PC-9 (cell line): ENCODE measurements at regions not wholly inside any gene's neighbourhood (a gene's known extent, or its start where the extent isn't known, plus 50 kb on each side); places are given as distances from the start of the nearest gene placed in this dataset.

Experiments
- BruUV-seq: library from RNA; stranded (reverse); fragments of 400-500 nt; replicated peaks from 2 replicates; lab custom pipeline; 2021; lab: Mats Ljungman, UMichigan
- CTCF ChIA-PET: fragments of 300-600 bp; sonication (Branson Sonifier 250); formaldehyde crosslinking; loops from one replicate; lab custom pipeline; 2022; ENCODE audit warnings: antibody characterized with exemption; lab: Charles Lee
- POLR2A ChIA-PET: fragments of 300-600 bp; sonication (Branson Sonifier 250); formaldehyde crosslinking; loops from one replicate; lab custom pipeline; 2022; ENCODE audit warnings: antibody characterized with exemption; ENCODE audit not compliant: unreplicated experiment; lab: Charles Lee
- DNase-seq, 2 experiments: peaks; one replicate each; pipeline versions ENCODE4 v3.0.0 to v3.0.0-alpha.2; 2015 to 2022; ENCODE audit warnings: mixed read lengths in 1 of 2
- H2AFZ ChIP-seq: fragments of 200-600 bp; sonication (generic); 2 replicates; pipeline ENCODE4 v1.8.1; 2017; ENCODE audit warnings: antibody characterized with exemption
- H3F3A ChIP-seq: fragments of 200-600 bp; sonication (generic); 2 replicates; pipeline ENCODE4 v1.8.1; 2017; ENCODE audit warnings: antibody characterized with exemption, mild to moderate bottlenecking, low read depth; ENCODE audit not compliant: insufficient read depth
- H3K27ac ChIP-seq: fragments of 200-600 bp; sonication (generic); 2 replicates; pipeline ENCODE4 v1.6.1; 2016; ENCODE audit warnings: mixed run types
- H3K27me3 ChIP-seq: fragments of 200-600 bp; sonication (generic); 2 replicates; pipeline ENCODE4 v1.6.1; 2016; ENCODE audit warnings: low read depth, mixed run types; ENCODE audit not compliant: insufficient read depth
- H3K36me3 ChIP-seq: fragments of 200-600 bp; sonication (generic); 2 replicates; pipeline ENCODE4 v1.6.1; 2016; ENCODE audit warnings: low read depth, mixed run types
- H3K4me1 ChIP-seq: fragments of 200-600 bp; sonication (generic); replicated peaks from 2 replicates; pipeline ENCODE4 v1.6.1; 2016; ENCODE audit warnings: mixed run types; ENCODE audit not compliant: insufficient read depth
- H3K4me2 ChIP-seq: fragments of 200-600 bp; sonication (generic); 2 replicates; pipeline ENCODE4 v1.6.1; 2017; ENCODE audit warnings: mixed run types
- H3K4me3 ChIP-seq: fragments of 200-600 bp; sonication (generic); 2 replicates; pipeline ENCODE4 v1.6.1; 2016; ENCODE audit warnings: mixed run types
- H3K79me2 ChIP-seq: fragments of 200-600 bp; sonication (generic); 2 replicates; pipeline ENCODE4 v1.6.1; 2017; ENCODE audit warnings: low read depth, mixed run types
- H3K9me2 ChIP-seq: fragments of 200-600 bp; sonication (generic); 2 replicates; pipeline ENCODE4 v1.8.1; 2017; ENCODE audit warnings: mild to moderate bottlenecking; ENCODE audit not compliant: insufficient read depth
- H3K9me3 ChIP-seq: fragments of 200-600 bp; sonication (generic); 2 replicates; pipeline ENCODE4 v1.8.1; 2016; ENCODE audit warnings: low read depth; ENCODE audit not compliant: insufficient read depth
- H4K20me1 ChIP-seq: fragments of 200-600 bp; sonication (generic); 2 replicates; pipeline ENCODE4 v1.8.1; 2017; ENCODE audit not compliant: insufficient read depth
- CTCF ChIP-seq: fragments of 200-600 bp; sonication (generic); conservative IDR thresholded peaks from 2 replicates; pipeline ENCODE4 v1.6.1; 2017; ENCODE audit warnings: mixed run types, antibody characterized with exemption, mild to moderate bottlenecking, moderate library complexity
- EZH2 ChIP-seq: fragments of 200-600 bp; sonication (generic); IDR thresholded peaks from 2 replicates; pipeline ENCODE4 v1.8.0; 2017; ENCODE audit warnings: antibody characterized with exemption, low read depth
- intact Hi-C: fragments of 100-400 bp; cut with micrococcal nuclease; formaldehyde crosslinking; loops from one replicate; pipeline ENCODE4 v1.10.0; 2022; ENCODE audit not compliant: unreplicated experiment

- H4K20me1 ChIP-seq = no peaks in the 10 kb centered on the region
- DNase-seq = no peak
- H3K4me3 ChIP-seq = no peak overlapping the region
- H3K27me3 ChIP-seq = peaks cover 55% of the 10 kb centered on the region
- no peaks in the 10 kb centered on the region for H3K9me3 ChIP-seq
- no peaks in the 10 kb centered on the region for H3K4me1 ChIP-seq
- H3F3A ChIP-seq = no peaks in the 10 kb centered on the region
- intact Hi-C loops = no loop called here
- POLR2A ChIA-PET = no interaction called here
- H2AFZ ChIP-seq = no peak overlapping the region
- no peak overlapping the region for H3K27ac ChIP-seq
- H3K4me2 ChIP-seq = no peak overlapping the region
- no peaks in the 10 kb centered on the region for H3K36me3 ChIP-seq
- no TSS peak for BruUV-seq
- CTCF ChIA-PET = no interaction called here
- H3K9me2 ChIP-seq = no peaks in the 10 kb centered on the region
- no peaks in the 10 kb centered on the region for H3K79me2 ChIP-seq
- TF ChIP-seq CTCF (no peak), EZH2 (no peak)
Measured at GRCh38 chr19:31633014-31633413, 283.8 kb upstream of the TSHZ3 start.

GRCh38 chr19:31639306-31639705, 290.1 kb upstream of the TSHZ3 start:
- Histone ChIP-seq H3K36me3 (no peaks in the 10 kb centered on the region), H3K9me2 (no peaks in the 10 kb centered on the region), H3K4me2 (no peak overlapping the region), H4K20me1 (no peaks in the 10 kb centered on the region), H3F3A (no peaks in the 10 kb centered on the region), H3K9me3 (no peaks in the 10 kb centered on the region), H3K4me1 (no peaks in the 10 kb centered on the region), H3K79me2 (no peaks in the 10 kb centered on the region), H3K27me3 (peaks cover 3% of the 10 kb centered on the region; the same call in 1 of the 2 replicates), H2AFZ (no peak overlapping the region), H3K27ac (no peak overlapping the region), H3K4me3 (no peak overlapping the region)
- no peak for DNase-seq
- no TSS peak for BruUV-seq
- ChIA-PET POLR2A (no interaction called here), CTCF (no interaction called here)
- no peak for TF ChIP-seq EZH2
- no peak for TF ChIP-seq CTCF
- intact Hi-C loops = no loop called here

DNA sequence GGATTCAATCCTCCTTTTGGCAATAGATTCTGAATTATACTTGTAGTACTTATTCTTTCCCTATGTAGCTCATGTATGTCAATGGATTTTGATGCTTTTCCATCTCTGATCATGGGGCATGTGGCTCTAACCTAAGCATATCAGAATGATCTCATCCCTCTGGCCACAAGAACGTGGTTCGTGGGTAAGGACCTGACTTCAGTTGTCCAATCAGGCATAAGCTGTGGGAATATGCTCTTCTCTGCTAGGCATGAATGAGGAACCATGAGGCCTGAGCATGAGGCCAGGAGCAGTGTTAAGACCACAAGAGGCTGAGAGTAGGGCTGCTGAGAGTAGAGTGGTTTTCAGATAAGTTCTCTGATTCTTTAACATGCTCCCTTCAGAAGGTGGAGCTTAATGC, 292.4 kb upstream of the TSHZ3 start:
- CTCF ChIA-PET = no interaction called here
- H3K4me1 ChIP-seq = no peaks in the 10 kb centered on the region
- H3K27ac ChIP-seq = no peak overlapping the region
- H2AFZ ChIP-seq = no peak overlapping the region
- intact Hi-C loops = no loop called here
- no peak overlapping the region for H3K4me3 ChIP-seq
- DNase-seq = no peak
- BruUV-seq = no TSS peak
- no peaks in the 10 kb centered on the region for H3F3A ChIP-seq
- H3K36me3 ChIP-seq = no peaks in the 10 kb centered on the region
- no peaks in the 10 kb centered on the region for H3K9me2 ChIP-seq
- no peak for TF ChIP-seq EZH2
- TF ChIP-seq CTCF = no peak
- no peaks in the 10 kb centered on the region for H3K79me2 ChIP-seq
- H4K20me1 ChIP-seq = no peaks in the 10 kb centered on the region
- H3K4me2 ChIP-seq = no peak overlapping the region
- H3K27me3 ChIP-seq = 0 out of 2 replicates have a peak, but pooled peaks cover 3% of the 10 kb centered on the region
- H3K9me3 ChIP-seq = no peaks in the 10 kb centered on the region
- POLR2A ChIA-PET = interaction anchor here (0.6 kb wide), 1 partner anchor 9 kb away, joined by 4 read pairs; no protein-coding TSS in a partner anchor
